Esophagus muscularis mucosa (tissue), 3 donors: ENCODE measurements at regions not wholly inside any gene's neighbourhood (a gene's known extent, or its start where the extent isn't known, plus 50 kb on each side); places are given as distances from the start of the nearest gene placed in this dataset.

Experiments
- POLR2A ChIP-seq: fragments of 450-650 bp; IDR thresholded peaks from one replicate; pipeline ENCODE4 v1.6.1; 2017; ENCODE audit warnings: antibody characterized with exemption, moderate library complexity, mild to moderate bottlenecking, low read depth
- POLR2AphosphoS5 ChIP-seq, 2 donors: sonication (generic); formaldehyde crosslinking; IDR thresholded peaks; one replicate each; pipeline ENCODE4 v1.6.1; 2017; ENCODE audit warnings: antibody characterized with exemption in 2 of 2
- TF ChIP-seq, protein P1 (sequence below), 3 experiments: fragments of 200-600 bp in 2 of 3; fragments of 450-650 bp in 1 of 3; sonication (generic) in 2 of 3; IDR thresholded peaks; one replicate each; pipeline ENCODE4 v1.5.1; 2017 to 2019; ENCODE audit warnings: antibody characterized with exemption in 3 of 3, mild to moderate bottlenecking in 2 of 3, moderate library complexity in 1 of 3

DNA sequence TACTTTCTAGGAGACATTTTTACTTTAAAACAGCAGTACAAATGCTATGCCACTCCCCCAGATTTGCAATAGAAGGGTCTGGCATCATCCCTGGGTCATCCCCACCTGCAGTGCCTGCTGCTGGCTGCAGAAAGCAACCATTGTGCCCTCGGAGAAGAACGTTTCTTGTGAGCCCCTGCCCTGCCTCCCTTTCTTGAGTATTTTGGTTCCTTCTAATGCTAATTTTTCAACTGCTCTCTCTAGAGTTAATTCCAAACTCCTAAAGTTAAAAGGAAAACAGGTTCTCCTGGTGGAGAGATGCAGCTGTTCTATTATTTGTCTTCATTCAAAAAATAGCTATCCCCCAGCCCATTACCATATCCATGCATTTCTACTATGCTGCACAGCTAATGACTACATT lies 107.1 kb downstream of the IDS start:
- TF ChIP-seq POLR2A (no peak), POLR2AphosphoS5 (IDR thresholded peaks at IDR 0.05) (no peak)
- TF ChIP-seq, protein P1, sequence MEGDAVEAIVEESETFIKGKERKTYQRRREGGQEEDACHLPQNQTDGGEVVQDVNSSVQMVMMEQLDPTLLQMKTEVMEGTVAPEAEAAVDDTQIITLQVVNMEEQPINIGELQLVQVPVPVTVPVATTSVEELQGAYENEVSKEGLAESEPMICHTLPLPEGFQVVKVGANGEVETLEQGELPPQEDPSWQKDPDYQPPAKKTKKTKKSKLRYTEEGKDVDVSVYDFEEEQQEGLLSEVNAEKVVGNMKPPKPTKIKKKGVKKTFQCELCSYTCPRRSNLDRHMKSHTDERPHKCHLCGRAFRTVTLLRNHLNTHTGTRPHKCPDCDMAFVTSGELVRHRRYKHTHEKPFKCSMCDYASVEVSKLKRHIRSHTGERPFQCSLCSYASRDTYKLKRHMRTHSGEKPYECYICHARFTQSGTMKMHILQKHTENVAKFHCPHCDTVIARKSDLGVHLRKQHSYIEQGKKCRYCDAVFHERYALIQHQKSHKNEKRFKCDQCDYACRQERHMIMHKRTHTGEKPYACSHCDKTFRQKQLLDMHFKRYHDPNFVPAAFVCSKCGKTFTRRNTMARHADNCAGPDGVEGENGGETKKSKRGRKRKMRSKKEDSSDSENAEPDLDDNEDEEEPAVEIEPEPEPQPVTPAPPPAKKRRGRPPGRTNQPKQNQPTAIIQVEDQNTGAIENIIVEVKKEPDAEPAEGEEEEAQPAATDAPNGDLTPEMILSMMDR (IDR thresholded peaks at IDR 0.05) = no peak
